ENCODE measurements at regions not wholly inside any gene's neighbourhood (a gene's known extent, or its start where the extent isn't known, plus 50 kb on each side); places are given as distances from the start of the nearest gene placed in this dataset.

- Mint-ChIP-seq H3K27me3 (peaks cover 0 to 22% (median 8%) of the 10 kb centered on the region in 5 donors), H3K27ac (no peak overlapping the region), H3K4me3 (no peak overlapping the region), H3K9me3 (peaks cover 0 to 40% (median 18%) of the 10 kb centered on the region in 9 donors), H3K36me3 (peaks cover 0 to 10% (median 0%) of the 10 kb centered on the region in 3 donors), H3K4me1 (no peaks in the 10 kb centered on the region)
- ATAC-seq = no peak
- POLR2A ChIA-PET = no interaction called here
- no peak for DNase-seq
Observed at GRCh38 chr9:135002802-135003201, 84.7 kb upstream of the OLFM1 start.

DNA sequence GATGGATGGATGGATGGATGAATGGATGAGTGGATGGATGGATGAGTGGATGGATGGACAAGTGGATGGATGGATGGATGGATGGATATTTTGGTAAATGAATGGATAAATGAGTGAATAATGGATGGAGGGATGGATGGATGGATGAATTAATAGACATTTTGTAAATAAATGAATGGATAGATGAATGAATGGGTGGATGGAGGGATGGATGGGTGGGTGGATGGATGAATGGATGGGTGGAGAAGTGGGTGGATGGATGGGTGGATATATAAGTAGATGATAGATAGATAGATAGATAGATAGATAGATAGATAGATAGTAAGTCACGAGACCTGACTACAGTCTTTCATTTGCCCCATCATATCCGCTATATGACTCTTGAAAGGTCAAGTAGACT is 82.7 kb upstream of the OLFM1 start:
- POLR2A ChIA-PET = no interaction called here
- peaks cover 0 to 10% (median 0%) of the 10 kb centered on the region in 3 donors for H3K36me3 Mint-ChIP-seq
- no peaks in the 10 kb centered on the region for H3K4me1 Mint-ChIP-seq
- DNase-seq = no peak
- H3K9me3 Mint-ChIP-seq = peaks cover 0 to 20% (median 13%) of the 10 kb centered on the region in 9 donors
- no peak overlapping the region for H3K4me3 Mint-ChIP-seq
- H3K27ac Mint-ChIP-seq = no peak overlapping the region
- H3K27me3 Mint-ChIP-seq = peaks cover 0 to 16% (median 6%) of the 10 kb centered on the region in 5 donors
- ATAC-seq = no peak

DNA sequence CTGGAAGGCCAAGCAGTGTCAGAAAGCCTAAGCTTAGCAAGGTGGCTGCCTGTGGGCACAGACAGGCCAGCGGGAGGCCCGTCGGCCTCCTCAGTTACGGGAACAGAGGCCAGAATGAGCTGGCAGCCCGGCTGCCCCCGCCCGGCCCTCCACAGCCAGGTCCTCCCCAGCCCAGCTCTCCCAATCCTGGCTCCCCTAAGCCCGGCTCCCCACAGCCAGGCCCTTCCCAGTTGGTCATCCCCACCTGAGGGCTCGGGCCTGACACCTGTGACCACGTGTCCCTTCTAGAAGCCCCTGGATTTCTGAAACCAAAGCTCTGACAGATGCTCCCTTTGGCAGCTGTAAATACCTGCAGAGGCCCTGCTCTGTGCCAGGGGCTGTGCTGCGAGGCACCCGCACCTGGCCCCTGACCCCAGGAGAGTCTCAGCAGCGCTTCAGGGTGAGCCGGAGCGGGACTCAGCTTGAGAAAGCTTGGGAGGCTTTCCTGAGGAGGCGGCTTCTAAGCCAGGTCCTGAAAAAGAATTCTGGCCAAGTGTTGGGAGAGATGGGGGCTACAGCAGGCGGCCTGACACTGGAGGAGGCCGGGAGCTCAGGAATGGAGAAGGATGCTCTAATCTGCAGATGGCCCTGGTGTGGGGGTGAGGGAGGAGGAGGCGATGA is 80.4 kb upstream of the OLFM1 start:
- DNase-seq (no peak), ATAC-seq (no peak)
- peaks cover 0 to 4% (median 0%) of the 10 kb centered on the region in 9 donors for H3K9me3 Mint-ChIP-seq
- no peak overlapping the region for H3K27ac Mint-ChIP-seq
- no peaks in the 10 kb centered on the region for H3K4me1 Mint-ChIP-seq
- H3K36me3 Mint-ChIP-seq = no peaks in the 10 kb centered on the region
- POLR2A ChIA-PET = no interaction called here
- peaks cover 0 to 16% (median 3%) of the 10 kb centered on the region in 5 donors for H3K27me3 Mint-ChIP-seq
- H3K4me3 Mint-ChIP-seq = no peak overlapping the region

DNA sequence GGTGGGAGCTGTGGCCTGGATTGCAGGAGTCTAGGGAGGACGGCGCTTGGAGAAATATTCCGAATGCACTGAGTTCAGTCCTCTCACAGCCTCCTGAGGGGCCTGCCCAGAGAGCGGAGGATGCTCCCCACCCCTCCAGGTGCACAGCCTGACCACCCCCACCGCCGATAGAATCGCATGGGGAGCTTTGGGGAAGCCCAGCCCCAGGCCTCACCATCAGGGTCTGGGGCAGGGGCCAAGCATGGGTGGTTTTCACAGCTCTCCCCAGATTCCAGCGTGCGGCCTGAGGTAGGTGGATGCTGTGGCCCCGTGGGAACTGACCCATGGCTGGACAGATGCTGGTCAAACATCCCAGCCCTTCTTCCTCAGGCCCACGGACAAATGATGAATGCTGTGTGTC is 79.9 kb upstream of the OLFM1 start:
- H3K4me3 Mint-ChIP-seq = no peak overlapping the region
- peaks cover 0 to 16% (median 3%) of the 10 kb centered on the region in 5 donors for H3K27me3 Mint-ChIP-seq
- ATAC-seq (no peak), DNase-seq (no peak)
- peaks cover 0 to 2% (median 0%) of the 10 kb centered on the region in 9 donors for H3K9me3 Mint-ChIP-seq
- H3K4me1 Mint-ChIP-seq = no peaks in the 10 kb centered on the region
- H3K27ac Mint-ChIP-seq = no peak overlapping the region
- POLR2A ChIA-PET = no interaction called here
- H3K36me3 Mint-ChIP-seq = no peaks in the 10 kb centered on the region

GRCh38 chr9:135008416-135008815 is 79.1 kb upstream of the OLFM1 start:
- Mint-ChIP-seq H3K27me3 (peaks cover 0 to 16% (median 3%) of the 10 kb centered on the region in 5 donors), H3K4me1 (no peaks in the 10 kb centered on the region), H3K36me3 (no peaks in the 10 kb centered on the region), H3K27ac (no peak overlapping the region), H3K4me3 (no peak overlapping the region), H3K9me3 (no peaks in the 10 kb centered on the region)
- no peak for DNase-seq
- POLR2A ChIA-PET = no interaction called here
- no peak for ATAC-seq

DNA sequence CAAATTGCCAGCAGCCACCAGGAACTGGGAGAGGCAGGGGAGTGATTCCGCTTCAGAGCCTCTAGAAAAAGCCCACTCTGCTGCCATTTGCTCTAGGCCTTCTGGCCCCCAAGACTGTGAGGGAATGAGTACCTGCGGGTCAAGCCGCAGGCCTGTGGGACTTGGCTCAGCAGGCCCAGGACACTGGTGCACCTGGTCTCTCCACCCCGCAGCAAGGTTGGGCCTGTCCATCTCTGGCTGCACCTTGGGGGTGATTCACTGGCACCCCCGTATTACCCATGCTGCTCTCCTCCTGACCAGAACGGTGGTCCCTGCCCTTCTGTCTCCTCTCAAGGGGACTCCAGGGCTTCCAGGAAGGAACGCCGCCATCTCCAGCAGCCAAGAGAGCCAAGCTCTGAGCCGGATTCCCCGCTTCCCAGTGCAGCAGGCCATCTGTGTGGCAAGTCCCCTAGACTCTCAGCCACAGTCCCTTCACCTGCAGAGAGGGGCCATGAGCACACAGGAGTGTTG is 78.4 kb upstream of the OLFM1 start:
- POLR2A ChIA-PET = no interaction called here
- Mint-ChIP-seq H3K9me3 (no peaks in the 10 kb centered on the region), H3K27me3 (peaks cover 0 to 15% (median 5%) of the 10 kb centered on the region in 5 donors), H3K27ac (no peak overlapping the region), H3K4me1 (no peaks in the 10 kb centered on the region), H3K4me3 (no peak overlapping the region), H3K36me3 (no peaks in the 10 kb centered on the region)
- DNase-seq = no peak
- no peak for ATAC-seq

- H3K27me3 Mint-ChIP-seq = peaks cover 0 to 16% (median 4%) of the 10 kb centered on the region in 5 donors
Observed at GRCh38 chr9:135009794-135010585, 77.5 kb upstream of the OLFM1 start.

DNA sequence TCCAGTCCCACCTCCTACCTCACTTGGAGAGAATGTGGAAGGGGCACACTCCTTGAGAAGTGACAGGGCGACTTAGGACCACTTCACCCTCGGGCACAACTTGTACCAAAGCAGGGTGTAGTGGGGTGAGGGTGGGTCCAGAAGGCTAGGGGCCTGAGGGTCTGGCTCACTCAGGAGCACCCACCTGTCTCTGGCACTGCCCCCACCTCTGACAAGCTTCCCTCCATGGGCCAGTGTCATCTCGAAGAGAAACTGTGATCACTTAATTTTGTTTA is 76.9 kb upstream of the OLFM1 start:
- ATAC-seq = no peak
- H3K4me3 Mint-ChIP-seq = no peak overlapping the region
- POLR2A ChIA-PET = no interaction called here

More at GRCh38 chr9:135009794-135010585, 77.5 kb upstream of the OLFM1 start:
- Mint-ChIP-seq H3K4me1 (no peaks in the 10 kb centered on the region), H3K36me3 (no peaks in the 10 kb centered on the region), H3K9me3 (no peaks in the 10 kb centered on the region), H3K27ac (no peak overlapping the region), H3K4me3 (no peak overlapping the region)
- POLR2A ChIA-PET = no interaction called here
- DNase-seq (no peak), ATAC-seq (no peak)

GRCh38 chr9:135010921-135011320 is 76.5 kb upstream of the OLFM1 start:
- ATAC-seq (no peak), DNase-seq (no peak)
- peaks cover 0 to 25% (median 8%) of the 10 kb centered on the region in 5 donors for H3K27me3 Mint-ChIP-seq

More for the DNA sequence above, 76.9 kb upstream of the OLFM1 start:
- no peaks in the 10 kb centered on the region for H3K9me3 Mint-ChIP-seq
- no peaks in the 10 kb centered on the region for H3K4me1 Mint-ChIP-seq
- H3K27me3 Mint-ChIP-seq = peaks cover 0 to 21% (median 4%) of the 10 kb centered on the region in 5 donors
- H3K27ac Mint-ChIP-seq = no peak overlapping the region
- no peak for DNase-seq
- no peaks in the 10 kb centered on the region for H3K36me3 Mint-ChIP-seq

GRCh38 chr9:135012166-135012565 is 75.3 kb upstream of the OLFM1 start:
- ATAC-seq = no peak
- H3K4me1 Mint-ChIP-seq = no peaks in the 10 kb centered on the region
- peaks cover 0 to 25% (median 10%) of the 10 kb centered on the region in 5 donors for H3K27me3 Mint-ChIP-seq
- POLR2A ChIA-PET = no interaction called here
- no peak overlapping the region for H3K27ac Mint-ChIP-seq
- DNase-seq = no peak
- no peaks in the 10 kb centered on the region for H3K9me3 Mint-ChIP-seq
- H3K4me3 Mint-ChIP-seq = no peak overlapping the region
- H3K36me3 Mint-ChIP-seq = no peaks in the 10 kb centered on the region

More at GRCh38 chr9:135010921-135011320, 76.5 kb upstream of the OLFM1 start:
- H3K9me3 Mint-ChIP-seq = no peaks in the 10 kb centered on the region
- H3K36me3 Mint-ChIP-seq = no peaks in the 10 kb centered on the region
- H3K27ac Mint-ChIP-seq = no peak overlapping the region
- POLR2A ChIA-PET = no interaction called here
- H3K4me1 Mint-ChIP-seq = no peaks in the 10 kb centered on the region
- H3K4me3 Mint-ChIP-seq = no peak overlapping the region

- Mint-ChIP-seq H3K4me1 (no peaks in the 10 kb centered on the region), H3K4me3 (no peak overlapping the region), H3K9me3 (no peaks in the 10 kb centered on the region), H3K36me3 (no peaks in the 10 kb centered on the region), H3K27ac (no peak overlapping the region), H3K27me3 (peaks cover 0 to 31% (median 10%) of the 10 kb centered on the region in 5 donors)
- POLR2A ChIA-PET = no interaction called here
- ATAC-seq (no peak), DNase-seq (no peak)
Observed at GRCh38 chr9:135014311-135015010, 73.0 kb upstream of the OLFM1 start.

- Mint-ChIP-seq H3K27me3 (peaks cover 0 to 38% (median 10%) of the 10 kb centered on the region in 5 donors), H3K9me3 (no peaks in the 10 kb centered on the region), H3K4me3 (no peak overlapping the region), H3K27ac (no peak overlapping the region), H3K36me3 (no peaks in the 10 kb centered on the region), H3K4me1 (no peaks in the 10 kb centered on the region)
- no peak for ATAC-seq
- no peak for DNase-seq
- POLR2A ChIA-PET = no interaction called here
Observed at GRCh38 chr9:135015096-135015495, 72.4 kb upstream of the OLFM1 start.

DNA sequence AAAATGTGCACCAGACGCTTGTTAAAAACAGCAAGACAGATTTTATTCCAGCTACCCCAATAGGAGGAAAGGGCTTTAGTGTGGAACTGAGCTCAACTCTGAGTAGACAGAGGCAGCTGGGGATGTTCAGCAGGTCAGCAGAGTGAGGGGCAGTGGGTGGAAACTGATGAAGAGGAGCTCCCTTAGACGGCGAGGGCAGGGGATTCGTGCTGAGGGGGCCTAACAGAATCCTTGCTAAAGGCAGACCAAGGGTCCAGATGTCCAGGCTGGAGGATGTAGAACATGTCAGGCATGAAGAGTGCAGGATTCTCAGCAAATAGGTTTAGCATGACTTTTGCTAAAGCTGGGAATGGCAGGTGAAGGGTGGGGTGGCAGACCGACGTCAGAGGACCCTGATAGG is 71.9 kb upstream of the OLFM1 start:
- Mint-ChIP-seq H3K9me3 (no peaks in the 10 kb centered on the region), H3K4me3 (no peak overlapping the region), H3K36me3 (no peaks in the 10 kb centered on the region), H3K27me3 (peaks cover 0 to 40% (median 10%) of the 10 kb centered on the region in 5 donors), H3K27ac (no peak overlapping the region), H3K4me1 (no peaks in the 10 kb centered on the region)
- DNase-seq (peak in 1 of 10 donors; percentile 52), ATAC-seq (no peak)
- POLR2A ChIA-PET = no interaction called here
